ENCODE measurements at regions not wholly inside any gene's neighbourhood (a gene's known extent, or its start where the extent isn't known, plus 50 kb on each side); places are given as distances from the start of the nearest gene placed in this dataset.
"Not testable (repeated sequence)": the region's sequence is repeated elsewhere in the genome, so short reads cannot be mapped to it uniquely, and the experiment has no call there.

DNA sequence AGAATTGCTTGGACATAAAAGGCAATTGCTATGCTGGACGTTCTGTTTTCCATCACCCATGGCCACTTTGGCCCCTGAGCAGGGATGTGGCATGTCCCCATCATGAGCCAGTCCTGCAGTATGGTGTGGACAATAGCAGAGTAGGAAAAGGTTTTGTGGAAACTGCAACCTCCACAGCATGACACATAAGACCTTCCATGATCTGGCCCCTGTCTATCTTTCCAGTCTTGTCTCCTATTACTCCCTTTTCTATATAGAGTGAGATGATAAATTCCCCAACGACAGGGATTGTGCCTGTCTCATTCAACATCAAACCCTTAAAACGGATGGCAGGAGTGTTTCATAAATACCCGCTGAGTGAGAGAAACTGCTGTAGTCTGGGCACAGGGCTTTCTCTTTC, 174.7 kb upstream of the PTCH1 start:
- Histone ChIP-seq H3K9me2 (replicated peaks; ENCODE audit: low read depth, low read length) (no peaks in the 10 kb centered on the region), H3K4me2 (ENCODE audit: low read depth, low read length, poor library complexity, severe bottlenecking) (no peak overlapping the region), H3K36me3 (ENCODE audit: insufficient read depth, low read length) (no peaks in the 10 kb centered on the region), H2AFZ (ENCODE audit: low read length) (no peak overlapping the region), H3K9ac (ENCODE audit: low read depth, low read length, poor library complexity, severe bottlenecking) (no peak overlapping the region), H3F3A (ENCODE audit: low read depth) (no peaks in the 10 kb centered on the region), H3K27me3 (ENCODE audit: insufficient read depth, low read length, poor library complexity, severe bottlenecking) (no peaks in the 10 kb centered on the region), H3K4me3 (ENCODE audit: low read length, poor library complexity, severe bottlenecking) (no peak overlapping the region), H3K4me1 (ENCODE audit: insufficient read depth, low read length, poor library complexity, severe bottlenecking) (no peaks in the 10 kb centered on the region), H3K9me3 (ENCODE audit: insufficient read depth, low read depth, low read length) (no peaks in the 10 kb centered on the region), H4K20me1 (ENCODE audit: insufficient read depth, low read length, poor library complexity, severe bottlenecking) (no peaks in the 10 kb centered on the region), H3K79me2 (ENCODE audit: insufficient read depth, low read length) (no peaks in the 10 kb centered on the region)
- no peak for TF ChIP-seq CTCF (conservative IDR thresholded peaks at IDR 0.05; ENCODE audit: low read length)

DNA sequence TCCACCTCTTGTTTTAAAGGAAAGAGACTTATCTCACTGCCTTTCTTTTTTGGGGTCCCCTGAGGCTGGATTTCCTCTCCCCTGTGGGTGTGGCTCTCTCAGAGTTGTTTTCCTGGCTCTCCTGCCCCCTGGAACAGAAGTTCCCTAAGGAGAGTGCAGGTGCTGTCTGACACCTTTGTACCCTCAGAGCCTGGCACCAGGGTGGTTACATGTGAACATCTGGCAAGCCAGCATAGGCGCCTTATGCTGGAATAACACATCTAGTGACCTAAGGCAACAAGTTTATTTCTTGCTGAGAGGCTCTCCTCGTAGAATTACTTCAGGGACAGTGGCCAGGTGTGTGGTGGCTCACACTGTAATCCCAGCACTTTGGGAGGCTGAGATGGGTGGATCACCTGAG, 172.9 kb upstream of the PTCH1 start:
- no peak overlapping the region for H3K4me2 ChIP-seq (ENCODE audit: low read depth, low read length, poor library complexity, severe bottlenecking)

DNA sequence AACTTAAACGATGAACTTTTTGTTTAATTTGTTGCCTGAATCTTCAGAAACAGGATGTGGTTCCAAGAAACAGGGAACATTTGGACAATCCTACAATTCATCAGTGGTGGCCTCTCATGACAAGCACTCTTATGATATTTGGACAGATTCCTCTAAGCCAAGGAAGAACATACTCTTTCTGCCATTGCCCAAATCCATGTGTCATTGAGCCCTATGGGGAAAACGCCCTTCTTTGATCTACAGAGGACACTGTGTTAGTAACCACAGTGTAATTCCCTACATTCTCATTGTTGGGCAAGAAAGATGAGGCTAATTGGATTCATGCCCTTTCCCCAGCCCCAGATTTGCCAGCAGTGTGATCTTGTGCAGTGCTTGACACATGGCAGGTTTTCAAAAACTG, 167.7 kb upstream of the PTCH1 start:
- Histone ChIP-seq H4K20me1 (ENCODE audit: insufficient read depth, low read length, poor library complexity, severe bottlenecking) (no peaks in the 10 kb centered on the region), H2AFZ (ENCODE audit: low read length) (no peak overlapping the region), H3K9ac (ENCODE audit: low read depth, low read length, poor library complexity, severe bottlenecking) (no peak overlapping the region), H3K4me1 (ENCODE audit: insufficient read depth, low read length, poor library complexity, severe bottlenecking) (peaks cover 8% of the 10 kb centered on the region), H3K79me2 (ENCODE audit: insufficient read depth, low read length) (no peaks in the 10 kb centered on the region), H3K27me3 (ENCODE audit: insufficient read depth, low read length, poor library complexity, severe bottlenecking) (no peaks in the 10 kb centered on the region), H3F3A (ENCODE audit: low read depth) (no peaks in the 10 kb centered on the region), H3K4me2 (ENCODE audit: low read depth, low read length, poor library complexity, severe bottlenecking) (no peak overlapping the region), H3K9me3 (ENCODE audit: insufficient read depth, low read depth, low read length) (no peaks in the 10 kb centered on the region), H3K36me3 (ENCODE audit: insufficient read depth, low read length) (no peaks in the 10 kb centered on the region), H3K4me3 (ENCODE audit: low read length, poor library complexity, severe bottlenecking) (no peak overlapping the region), H3K9me2 (replicated peaks; ENCODE audit: low read depth, low read length) (no peaks in the 10 kb centered on the region)
- TF ChIP-seq EZH2phosphoT487 (IDR thresholded peaks at IDR 0.05; ENCODE audit: borderline replicate concordance) (no peak), CTCF (conservative IDR thresholded peaks at IDR 0.05; ENCODE audit: low read length) (no peak)

More for the DNA sequence above, 172.9 kb upstream of the PTCH1 start:
- no peaks in the 10 kb centered on the region for H3F3A ChIP-seq (ENCODE audit: low read depth)
- H3K9me3 ChIP-seq (ENCODE audit: insufficient read depth, low read depth, low read length): no peaks in the 10 kb centered on the region
- H3K4me1 ChIP-seq (ENCODE audit: insufficient read depth, low read length, poor library complexity, severe bottlenecking): no peaks in the 10 kb centered on the region
- H3K4me3 ChIP-seq (ENCODE audit: low read length, poor library complexity, severe bottlenecking): no peak overlapping the region
- no peak for TF ChIP-seq EZH2phosphoT487 (IDR thresholded peaks at IDR 0.05; ENCODE audit: borderline replicate concordance)
- no peak for TF ChIP-seq CTCF (conservative IDR thresholded peaks at IDR 0.05; ENCODE audit: low read length)
- H3K27me3 ChIP-seq (ENCODE audit: insufficient read depth, low read length, poor library complexity, severe bottlenecking): no peaks in the 10 kb centered on the region
- no peaks in the 10 kb centered on the region for H3K9me2 ChIP-seq (replicated peaks; ENCODE audit: low read depth, low read length)
- no peak overlapping the region for H2AFZ ChIP-seq (ENCODE audit: low read length)
- H3K9ac ChIP-seq (ENCODE audit: low read depth, low read length, poor library complexity, severe bottlenecking): no peak overlapping the region
- no peaks in the 10 kb centered on the region for H3K79me2 ChIP-seq (ENCODE audit: insufficient read depth, low read length)
- H3K36me3 ChIP-seq (ENCODE audit: insufficient read depth, low read length): no peaks in the 10 kb centered on the region
- no peaks in the 10 kb centered on the region for H4K20me1 ChIP-seq (ENCODE audit: insufficient read depth, low read length, poor library complexity, severe bottlenecking)

DNA sequence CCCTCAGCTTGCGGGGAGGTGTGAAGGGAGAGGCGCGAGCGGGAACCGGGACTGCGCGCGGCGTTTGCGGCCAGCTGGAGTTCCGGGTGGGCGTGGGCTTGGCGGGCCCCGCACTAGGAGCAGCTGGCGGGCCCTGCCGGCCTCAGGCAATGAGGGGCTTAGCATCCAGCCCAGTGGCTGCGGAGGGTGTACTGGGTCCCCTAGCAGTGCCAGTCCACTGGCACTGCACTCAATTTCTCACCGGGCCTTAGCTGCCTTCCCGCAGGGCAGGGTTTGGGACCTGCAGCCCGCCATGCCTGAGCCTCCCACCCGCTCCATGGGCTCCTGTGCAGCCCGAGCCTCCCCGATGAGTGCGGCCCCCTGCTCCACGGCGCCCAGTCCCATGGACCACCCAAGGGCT, 163.5 kb upstream of the PTCH1 start:
- H4K20me1 ChIP-seq (ENCODE audit: insufficient read depth, low read length, poor library complexity, severe bottlenecking); H3K9me3 ChIP-seq (ENCODE audit: insufficient read depth, low read depth, low read length); H3K4me2 ChIP-seq (ENCODE audit: low read depth, low read length, poor library complexity, severe bottlenecking); H3K27me3 ChIP-seq (ENCODE audit: insufficient read depth, low read length, poor library complexity, severe bottlenecking); H3K9me2 ChIP-seq (replicated peaks; ENCODE audit: low read depth, low read length); H2AFZ ChIP-seq (ENCODE audit: low read length); H3K4me3 ChIP-seq (ENCODE audit: low read length, poor library complexity, severe bottlenecking); H3F3A ChIP-seq (ENCODE audit: low read depth); H3K4me1 ChIP-seq (ENCODE audit: insufficient read depth, low read length, poor library complexity, severe bottlenecking); H3K9ac ChIP-seq (ENCODE audit: low read depth, low read length, poor library complexity, severe bottlenecking); H3K36me3 ChIP-seq (ENCODE audit: insufficient read depth, low read length); H3K79me2 ChIP-seq (ENCODE audit: insufficient read depth, low read length): not testable (repeated sequence)
